Loucy (cell line): ENCODE measurements at regions not wholly inside any gene's neighbourhood (a gene's known extent, or its start where the extent isn't known, plus 50 kb on each side); places are given as distances from the start of the nearest gene placed in this dataset.

Experiments used
- H2AFZ ChIP-seq: fragments of 200-600 bp; sonication (generic); 2 replicates; pipeline ENCODE4 v1.6.0; 2016; ENCODE audit warnings: antibody characterized with exemption, mild to moderate bottlenecking, low read length, moderate library complexity
- H3F3A ChIP-seq: fragments of 200-600 bp; 2 replicates; pipeline ENCODE4 v1.6.0; 2016; ENCODE audit warnings: antibody characterized with exemption, low read depth, mild to moderate bottlenecking
- H3K27me3 ChIP-seq: fragments of 200-600 bp; sonication (generic); 2 replicates; pipeline ENCODE4 v1.6.1; 2014; ENCODE audit warnings: low read length, mild to moderate bottlenecking; ENCODE audit not compliant: insufficient read depth, poor library complexity, severe bottlenecking
- H3K36me3 ChIP-seq: fragments of 200-600 bp; sonication (generic); 2 replicates; pipeline ENCODE4 v1.6.1; 2016; ENCODE audit warnings: low read length; ENCODE audit not compliant: insufficient read depth
- H3K4me1 ChIP-seq: fragments of 200-600 bp; sonication (generic); 2 replicates; pipeline ENCODE4 v1.5.1; 2014; ENCODE audit warnings: low read length, mild to moderate bottlenecking; ENCODE audit not compliant: insufficient read depth, poor library complexity, severe bottlenecking
- H3K4me2 ChIP-seq: fragments of 200-600 bp; sonication (generic); 2 replicates; pipeline ENCODE4 v1.6.0; 2014; ENCODE audit warnings: antibody characterized with exemption, low read length, low read depth, mild to moderate bottlenecking; ENCODE audit not compliant: poor library complexity, severe bottlenecking
- H3K4me3 ChIP-seq: fragments of 200-600 bp; sonication (generic); 2 replicates; pipeline ENCODE4 v1.5.1; 2014; ENCODE audit warnings: low read length, mild to moderate bottlenecking, mixed read lengths; ENCODE audit not compliant: poor library complexity, severe bottlenecking
- H3K79me2 ChIP-seq: fragments of 200-600 bp; sonication (generic); 2 replicates; pipeline ENCODE4 v1.6.1; 2014; ENCODE audit warnings: low read length; ENCODE audit not compliant: insufficient read depth
- H3K9ac ChIP-seq: fragments of 200-600 bp; sonication (generic); 2 replicates; pipeline ENCODE4 v1.6.0; 2014; ENCODE audit warnings: mild to moderate bottlenecking, low read depth, low read length, moderate library complexity; ENCODE audit not compliant: poor library complexity, severe bottlenecking
- H3K9me2 ChIP-seq: fragments of 200-600 bp; sonication (generic); replicated peaks from 2 replicates; pipeline ENCODE4 v1.6.1; 2016; ENCODE audit warnings: low read depth, low read length, mixed read lengths
- H3K9me3 ChIP-seq: fragments of 200-600 bp; sonication (generic); 2 replicates; pipeline ENCODE4 v1.6.1; 2014; ENCODE audit warnings: mild to moderate bottlenecking, antibody characterized with exemption, low read length, low read depth; ENCODE audit not compliant: insufficient read depth
- H4K20me1 ChIP-seq: fragments of 200-600 bp; sonication (generic); 2 replicates; pipeline ENCODE4 v1.6.0; 2014; ENCODE audit warnings: antibody characterized with exemption, low read length, mild to moderate bottlenecking; ENCODE audit not compliant: insufficient read depth, poor library complexity, severe bottlenecking
- CTCF ChIP-seq: fragments of 200-600 bp; sonication (generic); conservative IDR thresholded peaks from 2 replicates; pipeline ENCODE4 v1.5.1; 2014; ENCODE audit warnings: mild to moderate bottlenecking, antibody characterized with exemption, low read length
- EZH2phosphoT487 ChIP-seq: fragments of 200-600 bp; IDR thresholded peaks from 2 replicates; pipeline ENCODE4 v1.6.1; 2018; ENCODE audit warnings: antibody characterized with exemption, mild to moderate bottlenecking, moderate library complexity, borderline replicate concordance

DNA sequence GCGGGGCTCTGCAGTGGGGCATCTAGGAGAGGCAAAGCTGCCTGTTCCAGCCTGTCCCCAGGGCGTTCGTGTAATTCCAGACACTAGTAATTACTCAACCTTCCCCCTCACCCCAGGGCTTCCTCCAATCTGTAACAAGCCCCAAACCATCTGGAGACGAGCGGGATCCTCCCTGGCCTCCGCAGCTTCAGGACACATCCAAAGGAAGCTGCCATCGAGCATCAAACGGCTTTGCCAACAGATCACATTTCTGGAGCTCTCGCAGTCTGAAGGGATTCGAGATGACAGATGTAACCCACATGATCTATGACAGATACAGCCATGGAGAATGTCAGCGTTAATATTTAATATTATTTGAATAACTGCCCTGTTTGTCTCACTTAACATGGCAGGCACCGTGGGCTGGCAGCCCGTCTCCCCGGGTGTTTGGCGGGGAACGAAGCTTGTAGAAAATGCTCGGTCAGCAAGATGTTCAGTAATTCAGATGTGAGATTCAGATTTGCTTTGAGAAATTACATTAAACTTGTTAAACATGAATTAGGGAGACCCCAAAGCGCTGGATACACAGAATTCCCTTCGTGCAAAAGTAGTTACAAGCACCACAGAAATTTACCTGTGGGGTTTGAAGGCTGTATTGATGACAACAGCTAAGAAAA is 108.5 kb upstream of the C7orf33 start:
- H3K9me3 ChIP-seq, result no peaks in the 10 kb centered on the region
- TF ChIP-seq CTCF, result no peak
- TF ChIP-seq EZH2phosphoT487, result no peak
- no peak overlapping the region for H3K4me2 ChIP-seq
- no peaks in the 10 kb centered on the region for H3K36me3 ChIP-seq
- H4K20me1 ChIP-seq, result no peaks in the 10 kb centered on the region
- H3K9me2 ChIP-seq, result no peaks in the 10 kb centered on the region
- no peaks in the 10 kb centered on the region for H3F3A ChIP-seq
- H2AFZ ChIP-seq, result no peak overlapping the region
- no peaks in the 10 kb centered on the region for H3K4me1 ChIP-seq
- H3K9ac ChIP-seq, result no peak overlapping the region
- H3K79me2 ChIP-seq, result no peaks in the 10 kb centered on the region
- no peaks in the 10 kb centered on the region for H3K27me3 ChIP-seq
- no peak overlapping the region for H3K4me3 ChIP-seq

DNA sequence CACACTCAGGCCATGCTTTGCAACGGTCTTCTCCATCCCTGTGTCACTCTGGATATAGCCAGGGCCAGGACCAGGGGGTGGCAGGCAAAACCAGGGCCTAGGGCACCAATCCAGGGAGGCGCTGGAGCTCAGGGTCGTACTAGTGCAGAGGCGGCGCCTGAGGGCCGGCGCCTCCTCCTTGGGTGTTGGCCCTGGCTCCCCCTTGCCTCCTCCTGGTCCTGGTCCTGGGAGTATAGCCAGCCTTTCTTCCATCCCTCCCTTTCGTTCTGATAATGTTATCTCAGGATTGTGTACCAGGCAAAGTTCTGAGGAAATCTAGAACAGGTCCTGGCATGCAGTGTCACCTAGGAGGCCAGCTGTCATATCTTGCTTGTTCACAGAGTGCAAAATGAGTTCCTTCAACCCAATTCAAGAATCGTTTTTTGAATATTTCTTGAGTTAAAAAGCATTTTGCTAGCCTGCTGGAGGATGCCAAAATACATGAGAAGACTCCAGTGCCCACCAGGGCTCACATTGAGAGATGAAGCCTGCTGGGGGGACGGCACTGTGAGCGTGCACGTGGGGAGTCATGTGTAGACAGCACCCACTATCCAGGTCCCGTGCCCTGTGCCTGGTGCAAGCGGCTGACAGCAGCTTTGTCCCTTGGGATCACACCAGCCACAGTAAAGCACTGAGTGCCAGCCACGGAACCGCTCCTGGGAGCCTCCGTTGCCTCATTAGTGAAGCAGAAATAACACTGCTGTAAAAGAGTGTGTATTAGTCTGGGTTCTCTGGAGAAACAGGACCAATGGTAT is 106.9 kb upstream of the C7orf33 start:
- Histone ChIP-seq H2AFZ (no peak overlapping the region), H3K4me3 (no peak overlapping the region), H3K27me3 (no peaks in the 10 kb centered on the region), H3K9me3 (no peaks in the 10 kb centered on the region), H3K36me3 (no peaks in the 10 kb centered on the region), H3K9ac (no peak overlapping the region), H4K20me1 (no peaks in the 10 kb centered on the region), H3K4me2 (no peak overlapping the region), H3K4me1 (no peaks in the 10 kb centered on the region), H3K79me2 (no peaks in the 10 kb centered on the region), H3K9me2 (no peaks in the 10 kb centered on the region), H3F3A (no peaks in the 10 kb centered on the region)
- TF ChIP-seq CTCF (no peak), EZH2phosphoT487 (no peak)

GRCh38 chr7:148484486-148484885 is 106.1 kb upstream of the C7orf33 start:
- TF ChIP-seq CTCF (no peak), EZH2phosphoT487 (no peak)
- Histone ChIP-seq H3K9me3 (no peaks in the 10 kb centered on the region), H3F3A (no peaks in the 10 kb centered on the region), H3K79me2 (no peaks in the 10 kb centered on the region), H3K4me2 (no peak overlapping the region), H3K36me3 (no peaks in the 10 kb centered on the region), H2AFZ (no peak overlapping the region), H3K9me2 (no peaks in the 10 kb centered on the region), H3K4me1 (no peaks in the 10 kb centered on the region), H3K9ac (no peak overlapping the region), H4K20me1 (no peaks in the 10 kb centered on the region), H3K27me3 (no peaks in the 10 kb centered on the region), H3K4me3 (no peak overlapping the region)
